Panc1 (cell line): ENCODE measurements at regions not wholly inside any gene's neighbourhood (a gene's known extent, or its start where the extent isn't known, plus 50 kb on each side); places are given as distances from the start of the nearest gene placed in this dataset.

ENCODE experiments used
- ATAC-seq: fragments of 200-7000 bp; cut with Tn5 transposase; 2 replicates; pipeline ENCODE4 v1.9.1; 2020; ENCODE audit warnings: mild to moderate bottlenecking, moderate library complexity
- BruUV-seq: library from RNA; stranded (reverse); fragments of 400-500 nt; replicated peaks from 2 replicates; lab custom pipeline; 2021; lab: Mats Ljungman, UMichigan
- CTCF ChIA-PET: fragments of 300-600 bp; sonication (Branson Sonifier 250); formaldehyde crosslinking; loops from one replicate; lab custom pipeline; 2022; ENCODE audit warnings: antibody characterized with exemption; lab: Charles Lee
- POLR2A ChIA-PET: fragments of 300-600 bp; sonication (Branson Sonifier 250); formaldehyde crosslinking; loops from one replicate; lab custom pipeline; 2022; ENCODE audit warnings: antibody characterized with exemption; lab: Charles Lee
- DNase-seq: peaks from one replicate; pipeline ENCODE4 v3.0.0-alpha.2; 2010; ENCODE audit warnings: low read depth, low spot score
- H3K27ac ChIP-seq: 2 replicates; pipeline ENCODE4 v1.5.1; 2011; ENCODE audit warnings: mild to moderate bottlenecking, low read length, inconsistent platforms
- H3K27me3 ChIP-seq: fragments of 200-500 bp; sonication (Bioruptor generic); 2 replicates; pipeline ENCODE4 v1.6.0; 2014; ENCODE audit warnings: low read length, inconsistent platforms; ENCODE audit not compliant: control insufficient read depth, insufficient read depth
- H3K36me3 ChIP-seq: fragments of 200-500 bp; sonication (Bioruptor generic); 2 replicates; pipeline ENCODE4 v1.5.1; 2014; ENCODE audit warnings: inconsistent platforms, mild to moderate bottlenecking, low read length, moderate library complexity; ENCODE audit not compliant: control insufficient read depth, insufficient read depth
- H3K4me1 ChIP-seq: 2 replicates; pipeline ENCODE4 v1.5.1; 2011; ENCODE audit warnings: inconsistent platforms, mild to moderate bottlenecking, low read length, moderate library complexity; ENCODE audit not compliant: control insufficient read depth, insufficient read depth
- H3K4me3 ChIP-seq, 2 experiments: 2 replicates each; pipeline ENCODE4 v1.5.1; 2011 to 2012; ENCODE audit warnings: low read depth in 2 of 2, low read length in 2 of 2, mild to moderate bottlenecking in 2 of 2, inconsistent platforms in 1 of 2, moderate library complexity in 1 of 2
- H3K9me3 ChIP-seq: fragments of 200-500 bp; sonication (Bioruptor generic); 2 replicates; pipeline ENCODE4 v1.5.1; 2014; ENCODE audit warnings: low read depth, mild to moderate bottlenecking, inconsistent platforms, low read length, moderate library complexity; ENCODE audit not compliant: control insufficient read depth, insufficient read depth
- POLR2AphosphoS5 ChIP-seq: IDR thresholded peaks from 2 replicates; pipeline ENCODE4 v1.6.1; 2012; ENCODE audit warnings: mild to moderate bottlenecking, low read depth, low read length, moderate library complexity
- SIN3A ChIP-seq: IDR thresholded peaks from 2 replicates; pipeline ENCODE4 v1.6.1; 2012; ENCODE audit warnings: low read depth, mild to moderate bottlenecking, low read length, moderate library complexity, borderline replicate concordance; ENCODE audit not compliant: insufficient read depth
- TCF7L2 ChIP-seq: IDR thresholded peaks from 2 replicates; pipeline ENCODE4 v1.6.1; 2011; ENCODE audit warnings: mild to moderate bottlenecking, low read depth, low read length, inconsistent platforms
- in situ Hi-C: cut with HindIII; loops from 2 replicates; pipeline ENCODE4 v1.10.0; 2016; ENCODE audit warnings: low sequenced_read_pairs, low pct_unique_long_range_greater_than_20kb
- intact Hi-C: fragments of 100-400 bp; cut with micrococcal nuclease; formaldehyde crosslinking; loops from one replicate; pipeline ENCODE4 v1.10.0; 2022; ENCODE audit not compliant: unreplicated experiment
- TF ChIP-seq, protein P1 (sequence below), 2 experiments: IDR thresholded peaks; 2 replicates each; pipeline ENCODE4 v1.6.1; 2011 to 2012; ENCODE audit warnings: low read depth in 2 of 2, control low read depth in 1 of 2, low read length in 1 of 2, mild to moderate bottlenecking in 1 of 2, moderate library complexity in 1 of 2; ENCODE audit not compliant: insufficient read depth in 1 of 2
- TF ChIP-seq, protein P2 (sequence below): fragments of 450-650 bp; IDR thresholded peaks from 2 replicates; pipeline ENCODE4 v1.5.1; 2017; ENCODE audit warnings: mild to moderate bottlenecking

DNA sequence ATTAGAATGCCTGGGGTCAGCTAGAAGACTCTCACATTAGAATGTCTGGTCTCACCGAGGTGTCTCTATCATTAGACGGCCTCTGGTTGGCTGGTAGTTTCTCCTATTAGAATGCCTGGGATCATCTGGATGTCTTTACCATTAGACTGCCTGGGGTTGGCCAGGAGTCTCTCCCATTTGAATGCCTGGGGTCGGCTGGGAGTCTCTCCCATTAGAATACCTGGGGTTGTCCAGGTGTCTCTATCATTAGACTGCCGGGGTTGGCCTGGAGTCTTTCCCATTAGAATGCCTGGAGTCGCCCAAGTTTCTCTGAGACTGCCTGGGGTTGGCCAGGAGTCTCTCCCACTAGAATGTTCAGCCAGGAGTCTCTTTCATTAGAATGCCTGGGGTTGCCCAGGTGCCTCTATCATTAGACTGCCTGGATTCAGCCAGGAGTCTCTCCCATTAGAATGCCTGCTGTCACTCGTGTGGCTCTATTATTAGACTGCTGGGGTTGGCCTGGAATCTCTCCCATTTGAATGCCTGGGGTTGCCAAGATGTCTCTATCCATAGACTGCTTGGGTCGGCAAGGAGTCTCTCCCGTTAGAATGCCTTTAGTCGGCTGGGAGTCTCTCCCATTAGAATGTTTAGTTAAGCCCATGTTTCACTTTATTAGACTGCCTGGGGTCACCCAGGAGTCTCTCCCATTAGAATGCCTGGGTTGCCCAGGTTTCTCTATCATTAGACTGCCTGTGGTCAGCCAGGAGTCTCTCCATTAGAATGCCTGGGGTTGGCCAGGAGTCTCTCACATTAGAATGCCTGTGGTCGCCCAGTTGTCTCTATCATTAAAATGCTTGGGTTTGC is 1467.8 kb downstream of the UQCRFS1 start:
- no peak for TF ChIP-seq TCF7L2
- TF ChIP-seq, protein P1, sequence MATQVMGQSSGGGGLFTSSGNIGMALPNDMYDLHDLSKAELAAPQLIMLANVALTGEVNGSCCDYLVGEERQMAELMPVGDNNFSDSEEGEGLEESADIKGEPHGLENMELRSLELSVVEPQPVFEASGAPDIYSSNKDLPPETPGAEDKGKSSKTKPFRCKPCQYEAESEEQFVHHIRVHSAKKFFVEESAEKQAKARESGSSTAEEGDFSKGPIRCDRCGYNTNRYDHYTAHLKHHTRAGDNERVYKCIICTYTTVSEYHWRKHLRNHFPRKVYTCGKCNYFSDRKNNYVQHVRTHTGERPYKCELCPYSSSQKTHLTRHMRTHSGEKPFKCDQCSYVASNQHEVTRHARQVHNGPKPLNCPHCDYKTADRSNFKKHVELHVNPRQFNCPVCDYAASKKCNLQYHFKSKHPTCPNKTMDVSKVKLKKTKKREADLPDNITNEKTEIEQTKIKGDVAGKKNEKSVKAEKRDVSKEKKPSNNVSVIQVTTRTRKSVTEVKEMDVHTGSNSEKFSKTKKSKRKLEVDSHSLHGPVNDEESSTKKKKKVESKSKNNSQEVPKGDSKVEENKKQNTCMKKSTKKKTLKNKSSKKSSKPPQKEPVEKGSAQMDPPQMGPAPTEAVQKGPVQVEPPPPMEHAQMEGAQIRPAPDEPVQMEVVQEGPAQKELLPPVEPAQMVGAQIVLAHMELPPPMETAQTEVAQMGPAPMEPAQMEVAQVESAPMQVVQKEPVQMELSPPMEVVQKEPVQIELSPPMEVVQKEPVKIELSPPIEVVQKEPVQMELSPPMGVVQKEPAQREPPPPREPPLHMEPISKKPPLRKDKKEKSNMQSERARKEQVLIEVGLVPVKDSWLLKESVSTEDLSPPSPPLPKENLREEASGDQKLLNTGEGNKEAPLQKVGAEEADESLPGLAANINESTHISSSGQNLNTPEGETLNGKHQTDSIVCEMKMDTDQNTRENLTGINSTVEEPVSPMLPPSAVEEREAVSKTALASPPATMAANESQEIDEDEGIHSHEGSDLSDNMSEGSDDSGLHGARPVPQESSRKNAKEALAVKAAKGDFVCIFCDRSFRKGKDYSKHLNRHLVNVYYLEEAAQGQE (IDR thresholded peaks at IDR 0.05; ENCODE audit: insufficient read depth in 1 of 2, low read depth in 2 of 2, low read length in 1 of 2), result no peak
- no peak for TF ChIP-seq POLR2AphosphoS5
- TF ChIP-seq, protein P2, sequence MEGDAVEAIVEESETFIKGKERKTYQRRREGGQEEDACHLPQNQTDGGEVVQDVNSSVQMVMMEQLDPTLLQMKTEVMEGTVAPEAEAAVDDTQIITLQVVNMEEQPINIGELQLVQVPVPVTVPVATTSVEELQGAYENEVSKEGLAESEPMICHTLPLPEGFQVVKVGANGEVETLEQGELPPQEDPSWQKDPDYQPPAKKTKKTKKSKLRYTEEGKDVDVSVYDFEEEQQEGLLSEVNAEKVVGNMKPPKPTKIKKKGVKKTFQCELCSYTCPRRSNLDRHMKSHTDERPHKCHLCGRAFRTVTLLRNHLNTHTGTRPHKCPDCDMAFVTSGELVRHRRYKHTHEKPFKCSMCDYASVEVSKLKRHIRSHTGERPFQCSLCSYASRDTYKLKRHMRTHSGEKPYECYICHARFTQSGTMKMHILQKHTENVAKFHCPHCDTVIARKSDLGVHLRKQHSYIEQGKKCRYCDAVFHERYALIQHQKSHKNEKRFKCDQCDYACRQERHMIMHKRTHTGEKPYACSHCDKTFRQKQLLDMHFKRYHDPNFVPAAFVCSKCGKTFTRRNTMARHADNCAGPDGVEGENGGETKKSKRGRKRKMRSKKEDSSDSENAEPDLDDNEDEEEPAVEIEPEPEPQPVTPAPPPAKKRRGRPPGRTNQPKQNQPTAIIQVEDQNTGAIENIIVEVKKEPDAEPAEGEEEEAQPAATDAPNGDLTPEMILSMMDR, result no peak
- TF ChIP-seq SIN3A, result no peak
- in situ Hi-C loops, result no loop called here
- Histone ChIP-seq H3K9me3 (no peaks in the 10 kb centered on the region), H3K4me1 (peaks cover 12% of the 10 kb centered on the region; the same call in 1 of the 2 replicates), H3K36me3 (no peaks in the 10 kb centered on the region), H3K27ac (no peak overlapping the region), H3K27me3 (no peaks in the 10 kb centered on the region), H3K4me3 (no peak overlapping the region)
- DNase-seq (no peak), ATAC-seq (no peak)
- CTCF ChIA-PET, result no interaction called here
- no TSS peak for BruUV-seq
- POLR2A ChIA-PET, result no interaction called here
- intact Hi-C loops, result no loop called here

DNA sequence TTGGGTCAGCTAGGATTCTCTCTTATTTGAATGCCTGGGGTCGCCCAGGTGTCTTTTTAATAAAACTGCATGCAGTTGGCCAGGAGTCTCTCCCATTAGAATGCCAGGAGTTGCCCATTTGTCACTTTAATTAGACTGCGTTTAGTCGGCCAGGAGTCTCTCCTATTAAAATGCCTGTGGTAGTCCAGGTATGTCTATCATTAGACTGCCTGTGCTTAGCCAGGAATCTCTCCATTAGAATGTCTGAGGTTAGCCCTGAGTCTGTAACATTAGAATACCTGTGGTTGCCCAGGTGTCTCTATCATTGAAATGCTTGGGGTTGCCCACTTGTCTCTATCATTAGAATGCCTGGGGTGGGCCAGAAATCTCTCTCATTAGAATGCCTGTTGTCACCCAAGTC is 1470.9 kb downstream of the UQCRFS1 start:
- CTCF ChIA-PET, result no interaction called here
- no TSS peak for BruUV-seq
- DNase-seq (no peak), ATAC-seq (no peak)
- Histone ChIP-seq H3K27me3 (no peaks in the 10 kb centered on the region), H3K9me3 (no peaks in the 10 kb centered on the region), H3K36me3 (no peaks in the 10 kb centered on the region), H3K27ac (no peak overlapping the region), H3K4me1 (0 out of 2 replicates have a peak, but pooled peaks cover 2% of the 10 kb centered on the region), H3K4me3 (no peak overlapping the region)
- POLR2A ChIA-PET, result no interaction called here
- intact Hi-C loops (no loop called here), in situ Hi-C loops (no loop called here)
- no peak for TF ChIP-seq SIN3A

DNA sequence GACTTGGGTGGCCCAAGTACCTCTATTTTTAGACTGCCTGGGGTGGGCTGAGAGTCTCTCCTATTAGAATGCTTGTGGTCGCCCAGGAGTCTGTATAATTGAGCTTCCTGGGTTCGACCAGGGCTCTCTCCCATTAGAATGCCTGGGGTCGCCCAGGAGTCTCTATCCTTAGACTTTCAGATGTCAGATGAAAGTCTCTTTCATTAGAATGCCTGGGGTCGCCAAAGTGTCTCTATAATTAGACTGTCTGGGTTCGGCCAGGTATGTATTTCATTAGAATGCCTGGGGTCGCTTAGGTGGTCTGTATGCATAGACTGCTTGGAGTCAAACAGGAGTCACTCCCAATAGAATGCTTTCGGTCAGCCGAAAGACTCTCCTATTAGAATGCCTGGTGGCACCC is 1471.7 kb downstream of the UQCRFS1 start:
- in situ Hi-C loops (no loop called here), intact Hi-C loops (no loop called here)
- no peak for ATAC-seq
- BruUV-seq, result no TSS peak
- Histone ChIP-seq H3K4me1 (no peaks in the 10 kb centered on the region), H3K9me3 (no peaks in the 10 kb centered on the region), H3K36me3 (no peaks in the 10 kb centered on the region), H3K27ac (no peak overlapping the region), H3K27me3 (no peaks in the 10 kb centered on the region), H3K4me3 (no peak overlapping the region)
- CTCF ChIA-PET, result no interaction called here
- DNase-seq, result no peak
- POLR2A ChIA-PET, result no interaction called here
- TF ChIP-seq SIN3A (no peak), POLR2AphosphoS5 (no peak), TCF7L2 (no peak)
- TF ChIP-seq, protein P1 (IDR thresholded peaks at IDR 0.05; ENCODE audit: insufficient read depth in 1 of 2, low read depth in 2 of 2, low read length in 1 of 2), result no peak
- TF ChIP-seq, protein P2, result no peak
